Urothelium cell line (cell line): ENCODE measurements at regions not wholly inside any gene's neighbourhood (a gene's known extent, or its start where the extent isn't known, plus 50 kb on each side); places are given as distances from the start of the nearest gene placed in this dataset.
A peak's percentile ranks its signal among the peaks of the same experiment; 100 is the strongest.
"Not testable (repeated sequence)": the region's sequence is repeated elsewhere in the genome, so short reads cannot be mapped to it uniquely, and the experiment has no call there.

ENCODE experiments used
- DNase-seq: peaks from one replicate; pipeline ENCODE4 v3.0.0; 2011; ENCODE audit warnings: low spot score, mixed read lengths
- FAIRE-seq: peaks from 2 replicates; lab custom pipeline; 2011; peaks lifted over from hg19 to GRCh38; lab: Jason Lieb, UNC

GRCh38 chr1:201718346-201719202 is 110.4 kb upstream of the IPO9 start:
- FAIRE-seq (no peak), DNase-seq (no peak)

DNA sequence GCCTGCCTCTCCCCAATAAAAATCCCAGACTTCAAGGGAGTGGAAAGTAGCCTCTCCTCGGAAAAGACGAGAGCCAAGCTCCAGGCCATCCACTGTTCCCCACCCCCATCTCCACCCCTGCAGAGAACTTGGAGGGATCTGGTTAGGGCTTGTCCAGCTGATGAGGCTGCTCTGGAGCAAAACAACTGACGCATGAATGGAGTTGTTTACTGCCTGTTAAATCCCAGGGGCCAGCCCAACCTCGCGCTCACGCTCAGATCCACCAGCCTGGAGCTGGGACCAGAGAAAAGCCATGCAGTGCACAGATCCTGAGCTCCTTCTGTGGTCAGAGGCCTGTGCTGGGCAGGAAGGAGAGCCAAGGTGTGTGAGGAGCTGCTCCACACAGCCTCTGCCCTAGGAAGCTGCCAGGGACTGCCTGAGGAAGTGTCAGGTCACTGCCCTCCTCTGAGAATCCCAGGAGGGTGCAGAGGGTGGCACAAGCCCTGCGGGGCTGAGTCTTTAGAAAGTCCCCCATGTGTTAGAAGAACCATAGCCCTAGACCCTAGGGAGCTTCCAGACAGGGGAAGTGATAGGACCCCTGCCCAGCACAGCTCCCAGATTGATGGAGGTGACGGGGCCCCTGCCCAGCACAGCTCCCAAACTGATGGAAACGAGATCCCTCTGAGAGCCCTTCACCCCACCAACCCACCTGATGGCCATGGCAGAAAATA is 109.0 kb upstream of the IPO9 start:
- FAIRE-seq (no peak), DNase-seq (no peak)

DNA sequence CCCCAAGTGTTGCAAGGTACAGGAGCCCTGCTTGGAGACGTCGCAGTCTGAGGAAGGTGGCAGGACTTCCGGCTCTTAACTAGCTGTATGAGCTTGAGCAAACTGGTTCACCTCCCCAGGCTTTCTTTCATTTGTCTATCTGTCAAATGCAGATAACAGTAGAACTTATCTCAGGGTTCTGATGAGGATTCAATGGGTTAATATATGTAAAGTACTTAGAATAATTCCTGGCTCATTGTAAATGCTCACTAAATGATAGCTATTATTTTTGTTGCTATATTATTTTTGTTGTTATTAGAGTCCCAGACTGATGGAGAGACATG is 108.5 kb upstream of the IPO9 start:
- FAIRE-seq (no peak), DNase-seq (no peak)

DNA sequence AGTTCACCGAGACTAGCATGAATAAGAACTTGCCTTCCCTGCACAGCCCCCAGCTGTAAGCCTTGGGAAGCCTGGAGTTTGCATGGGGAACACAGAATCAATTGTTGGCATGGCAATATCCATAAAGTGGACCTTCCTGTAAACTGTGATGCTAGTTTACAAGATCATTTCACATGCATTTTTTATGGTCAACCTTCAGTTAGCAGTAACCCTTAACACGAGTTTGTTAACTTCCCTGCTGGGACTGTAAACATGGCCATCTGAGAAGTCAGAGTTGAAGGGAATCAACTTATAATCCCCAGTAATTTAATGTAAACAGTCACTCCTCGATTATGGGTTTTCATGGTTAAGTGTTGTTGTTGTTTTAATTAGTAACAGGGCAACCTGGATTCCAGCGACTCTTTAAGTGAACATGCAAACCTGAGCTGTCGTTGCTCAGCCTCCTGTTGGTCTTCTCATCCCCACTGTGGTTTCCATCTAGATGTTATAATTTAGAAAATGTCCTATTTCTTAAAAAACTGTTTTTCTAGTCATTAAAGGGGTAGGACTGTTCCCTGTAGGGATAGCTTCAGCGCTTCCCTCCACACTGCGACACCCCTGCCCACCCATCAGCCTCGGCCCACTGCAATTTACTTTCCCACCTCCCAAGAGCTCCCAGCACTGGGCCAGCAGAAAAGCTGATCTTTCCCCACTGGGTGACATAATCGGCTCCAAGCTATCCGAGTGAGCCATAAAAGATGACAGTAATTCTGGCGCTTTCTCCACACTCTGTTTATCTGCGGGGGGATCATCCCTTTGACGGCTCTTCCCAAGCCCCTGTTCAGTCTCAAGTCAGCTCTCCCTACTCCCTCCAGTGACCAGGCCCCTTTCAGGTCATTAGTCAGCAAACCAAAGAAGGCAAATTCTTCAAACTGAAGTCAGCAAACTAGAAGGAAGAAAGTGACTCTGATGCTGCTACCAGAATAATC is 107.6 kb upstream of the IPO9 start:
- DNase-seq = no peak
- no peak for FAIRE-seq

- no peak for FAIRE-seq
- DNase-seq = no peak
These were observed 104.8 kb upstream of the IPO9 start for GRCh38 chr1:201724039-201724765.

- no peak for FAIRE-seq
- DNase-seq = no peak
These were observed 104.2 kb upstream of the IPO9 start for GRCh38 chr1:201724766-201725118.

DNA sequence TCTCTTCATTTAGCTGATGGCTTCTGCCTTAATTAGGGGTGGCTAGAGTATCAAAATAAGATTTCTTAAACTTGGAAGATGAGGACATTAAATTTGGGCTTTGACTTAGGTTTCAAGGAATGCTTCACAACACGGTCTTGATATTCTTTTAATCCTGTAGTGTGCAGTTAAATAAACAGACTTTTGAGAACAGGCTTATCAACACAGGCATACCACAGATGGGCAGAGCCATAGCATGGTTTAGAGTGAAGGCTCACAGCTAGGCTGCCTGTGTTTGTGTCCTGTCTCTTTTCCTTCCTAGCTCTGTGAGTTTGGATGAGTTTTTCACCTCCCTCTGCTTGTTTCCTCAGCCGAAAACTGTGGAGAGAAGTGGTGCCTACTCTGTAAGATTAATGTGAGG is 102.3 kb upstream of the IPO9 start:
- no peak for FAIRE-seq
- DNase-seq = no peak

GRCh38 chr1:201728731-201729130 is 100.2 kb upstream of the IPO9 start:
- no peak for DNase-seq
- FAIRE-seq = no peak

- no peak for FAIRE-seq
- no peak for DNase-seq
These were observed 98.9 kb upstream of the IPO9 start for GRCh38 chr1:201729973-201730608.

DNA sequence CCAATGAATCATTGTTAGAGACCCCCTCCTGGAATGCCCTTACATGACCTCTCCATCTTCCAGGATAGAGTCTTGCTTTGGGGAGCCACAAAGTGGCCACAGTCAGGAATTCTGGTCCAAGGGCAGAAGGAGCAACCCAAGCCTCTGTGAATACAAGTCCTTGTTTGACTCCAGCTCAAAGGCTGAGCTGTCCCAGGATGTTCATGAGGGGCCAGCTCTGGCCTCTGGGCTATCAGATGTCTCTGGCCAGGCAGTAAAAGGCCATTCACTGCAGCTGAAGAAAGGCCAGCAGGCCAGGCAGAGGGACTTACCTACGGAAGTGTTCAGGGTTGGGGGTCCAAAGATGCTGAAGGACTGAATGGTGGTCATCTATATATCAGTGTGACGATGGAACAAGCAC is 98.3 kb upstream of the IPO9 start:
- DNase-seq = no peak
- FAIRE-seq = no peak

GRCh38 chr1:201731142-201731541 is 97.8 kb upstream of the IPO9 start:
- DNase-seq (no peak), FAIRE-seq (peak; percentile 5)

DNA sequence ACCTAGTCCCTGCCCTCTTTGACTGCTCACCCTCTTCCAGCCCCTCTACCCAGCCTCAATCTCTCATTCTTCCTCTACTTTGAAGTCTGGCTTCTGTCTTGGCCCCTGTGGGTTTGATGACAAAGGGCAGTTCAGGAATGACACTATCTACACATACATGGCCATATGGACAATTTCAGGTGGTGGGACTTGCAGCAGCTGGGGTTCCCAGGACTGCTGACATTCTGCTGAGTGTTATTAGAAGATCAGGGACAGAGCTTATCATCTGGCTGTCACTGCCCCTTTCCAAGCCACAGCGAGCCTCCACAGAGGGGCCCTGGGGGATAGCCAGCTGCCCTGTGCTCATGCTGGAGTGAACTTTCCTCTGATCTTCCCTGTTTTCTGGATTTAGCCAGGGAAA is 97.4 kb upstream of the IPO9 start:
- no peak for FAIRE-seq
- no peak for DNase-seq

DNA sequence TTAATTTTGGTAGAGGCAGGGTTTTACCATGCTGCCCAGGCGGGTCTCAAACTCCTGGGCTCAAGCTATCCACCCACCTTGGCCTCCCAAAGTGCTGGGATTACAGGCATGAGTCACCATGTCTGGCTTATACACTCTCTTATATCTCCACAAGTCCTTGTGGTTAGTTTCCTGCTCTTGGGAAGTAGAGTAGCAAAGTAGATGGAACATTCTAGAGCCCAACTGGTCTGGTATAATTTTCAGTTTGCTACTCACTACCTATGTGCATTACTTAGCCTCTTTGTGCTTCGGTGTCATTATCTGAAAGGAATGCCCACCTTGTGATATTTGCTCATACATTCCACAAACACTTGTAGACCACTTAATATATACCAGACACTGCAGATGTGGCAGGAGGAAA is 96.6 kb upstream of the IPO9 start:
- no peak for DNase-seq
- FAIRE-seq = no peak

DNA sequence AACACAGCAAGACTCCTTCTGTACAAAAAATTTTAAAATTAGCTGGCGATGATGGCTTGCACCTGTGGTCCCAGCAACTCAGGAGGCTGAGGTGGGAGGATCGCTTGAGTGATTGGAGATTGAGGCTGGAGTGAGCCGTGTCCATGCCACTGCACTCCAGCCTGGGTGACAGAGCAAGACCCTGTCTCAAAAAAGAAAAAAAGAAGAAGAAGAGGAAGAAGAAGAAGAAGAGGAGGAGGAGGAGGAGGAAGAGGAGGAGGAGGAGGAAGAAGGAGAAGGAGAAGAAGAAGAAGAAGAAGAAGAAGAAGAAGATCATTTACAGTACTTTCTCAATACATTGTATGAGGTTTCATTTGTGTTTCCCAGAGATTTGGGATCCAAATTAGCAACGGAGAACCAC is 94.7 kb upstream of the IPO9 start:
- not testable (repeated sequence) for DNase-seq, FAIRE-seq

GRCh38 chr1:201734786-201735185 is 94.2 kb upstream of the IPO9 start:
- DNase-seq = no peak
- no peak for FAIRE-seq

DNA sequence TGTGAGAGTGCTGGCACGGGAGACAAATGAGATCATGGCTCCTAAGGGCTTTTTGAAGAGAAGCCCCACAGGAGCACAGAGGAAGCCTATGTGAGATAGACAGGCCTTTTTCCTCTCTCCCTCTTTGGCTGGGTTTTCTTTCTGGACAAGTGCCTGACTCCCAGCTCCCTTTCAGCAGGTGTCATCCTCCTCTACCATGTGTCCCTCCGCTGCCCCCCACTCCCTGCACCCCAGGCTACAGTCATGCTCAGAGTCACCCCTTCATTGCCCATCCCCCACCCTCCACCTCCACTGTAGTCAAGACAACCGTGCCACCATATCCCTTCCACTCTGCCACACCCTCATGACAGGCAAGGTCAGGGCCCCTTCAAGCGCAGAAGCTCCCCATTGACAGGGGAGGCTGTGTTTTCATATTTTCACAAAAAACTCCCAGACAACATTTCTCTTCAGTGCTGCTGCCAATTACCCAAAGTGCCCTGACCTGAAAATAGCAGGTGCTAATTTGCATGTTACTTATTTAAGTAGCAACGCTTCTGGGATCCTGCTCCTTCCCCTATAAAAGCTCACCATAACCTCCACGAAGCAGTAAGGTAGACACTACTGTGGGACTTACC is 92.1 kb upstream of the IPO9 start:
- DNase-seq (no peak), FAIRE-seq (no peak)

DNA sequence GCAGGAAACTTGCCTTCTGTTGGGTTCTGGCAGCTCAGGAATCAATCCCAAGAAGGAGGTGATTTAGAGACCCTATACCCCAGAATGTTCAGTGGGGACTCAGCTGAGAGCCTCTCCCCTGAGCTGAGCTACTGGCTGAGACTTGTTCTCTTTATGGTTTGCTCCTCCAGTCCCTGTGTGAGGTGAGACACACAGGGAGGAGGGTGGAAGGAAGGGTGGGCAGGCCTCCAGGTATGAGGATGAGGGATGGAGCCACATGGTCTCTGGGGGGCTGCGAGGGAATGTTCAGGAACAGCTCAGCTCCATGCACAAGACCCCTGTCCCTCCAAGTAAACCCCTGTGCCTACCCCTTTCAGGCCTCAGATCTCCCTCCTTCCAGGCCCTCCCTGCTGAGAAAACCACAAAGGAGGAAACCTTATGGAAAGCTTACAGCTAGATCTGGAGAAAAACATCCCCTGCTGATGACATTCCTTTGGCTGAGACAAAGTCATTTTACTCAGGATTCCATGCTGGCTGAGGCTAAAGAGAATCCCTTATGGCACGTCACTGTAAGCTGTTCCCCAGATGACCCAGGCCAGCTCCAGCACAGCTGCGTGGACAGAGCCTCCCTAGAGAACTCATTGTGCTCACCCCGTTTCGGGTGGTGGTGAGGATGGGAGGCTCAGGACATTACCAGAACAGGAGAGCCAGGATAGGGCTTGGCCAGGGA is 91.5 kb upstream of the IPO9 start:
- FAIRE-seq = no peak
- DNase-seq = no peak

- no peak for FAIRE-seq
- DNase-seq = no peak
These were observed 89.9 kb upstream of the IPO9 start for GRCh38 chr1:201739080-201739479.

DNA sequence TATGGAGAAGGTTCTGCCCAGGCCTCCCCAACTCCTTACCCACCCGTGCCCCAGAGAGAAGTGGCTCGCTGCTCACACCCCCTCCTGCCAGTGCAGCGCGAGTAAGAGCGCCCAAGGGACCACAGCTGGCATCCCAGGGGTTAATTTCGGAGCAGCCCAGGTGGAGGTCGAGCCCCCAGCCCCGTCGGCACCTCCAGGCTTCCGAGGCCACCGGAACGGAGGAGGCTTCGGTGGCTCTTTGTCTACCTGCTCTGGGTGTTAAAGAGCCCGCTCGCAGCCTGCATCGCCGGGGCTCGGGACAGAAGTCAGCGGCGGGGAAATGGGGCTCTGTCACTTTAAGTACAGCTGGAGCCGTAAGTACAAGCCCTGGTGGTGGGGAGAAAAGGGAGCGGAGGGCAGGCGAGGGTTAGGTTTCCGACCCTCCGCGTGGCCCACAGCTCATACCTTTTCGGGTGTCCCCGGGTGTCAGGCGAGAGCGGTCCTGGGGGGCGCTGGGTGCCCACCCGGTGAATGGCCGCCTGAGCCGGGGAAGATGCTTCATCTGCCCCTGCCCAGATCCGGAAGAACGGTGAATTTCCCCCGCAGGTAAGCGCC is 89.4 kb upstream of the IPO9 start:
- peak; percentile 73 for DNase-seq

More for the DNA sequence above, 89.4 kb upstream of the IPO9 start:
- FAIRE-seq = no peak
